EL (cell line): ENCODE measurements at regions not wholly inside any gene's neighbourhood (a gene's known extent, or its start where the extent isn't known, plus 50 kb on each side); places are given as distances from the start of the nearest gene placed in this dataset.

Experiments used
- DNase-seq: peaks from one replicate; pipeline ENCODE4 v3.0.0-alpha.2; 2016

DNA sequence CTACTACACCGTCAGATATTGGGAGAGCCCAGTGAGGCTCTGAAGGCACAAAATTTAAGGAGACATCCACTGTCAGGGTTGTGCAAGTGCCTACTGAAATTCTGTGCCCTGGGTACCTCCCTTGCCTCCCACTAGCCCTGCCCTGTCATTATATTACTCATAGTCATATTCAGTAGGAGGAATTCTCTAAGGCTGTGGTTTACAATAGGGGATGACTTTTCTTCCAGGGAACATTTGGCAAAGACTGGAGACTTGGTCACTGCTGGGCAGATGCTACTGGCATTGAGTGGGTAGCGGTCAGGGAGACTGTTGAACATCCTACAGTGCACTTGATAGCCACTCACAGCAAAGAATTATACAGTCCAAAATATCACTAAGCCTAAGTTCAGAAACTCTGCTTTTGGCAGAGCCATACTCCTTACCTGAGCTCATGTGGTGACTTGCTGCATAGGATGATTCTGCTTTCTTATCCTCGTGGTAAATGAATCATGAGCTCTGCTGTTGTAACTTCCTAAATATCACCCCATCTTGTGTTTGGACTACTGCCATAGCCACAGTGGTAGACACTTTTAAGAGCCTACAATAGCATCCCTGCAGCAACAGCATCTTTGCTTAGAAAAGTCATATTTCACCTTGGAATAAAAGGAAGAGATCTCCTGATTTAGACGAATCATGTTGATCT, 563.4 kb upstream of the PLXNA2 start:
- peak; percentile 41 for DNase-seq

DNA sequence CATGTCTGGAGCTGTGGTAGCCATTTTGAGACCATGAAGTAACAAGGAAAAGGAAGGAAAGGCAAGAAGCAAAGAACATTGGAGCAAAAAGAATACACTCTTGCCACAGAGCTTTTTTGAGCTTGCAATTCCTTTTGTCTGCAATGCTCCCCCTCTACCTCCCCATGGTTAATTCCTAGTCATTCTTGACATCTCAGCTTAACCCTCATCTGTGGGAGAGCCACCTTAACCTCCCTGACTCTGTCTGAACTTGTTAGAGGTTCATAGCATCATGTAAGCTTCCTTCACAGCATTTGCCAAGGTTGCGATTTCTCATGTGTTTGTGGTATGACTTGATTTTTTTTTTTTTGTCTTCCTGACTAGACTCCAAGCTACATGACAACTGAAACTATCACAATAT, 564.1 kb upstream of the PLXNA2 start:
- DNase-seq, result no peak

DNA sequence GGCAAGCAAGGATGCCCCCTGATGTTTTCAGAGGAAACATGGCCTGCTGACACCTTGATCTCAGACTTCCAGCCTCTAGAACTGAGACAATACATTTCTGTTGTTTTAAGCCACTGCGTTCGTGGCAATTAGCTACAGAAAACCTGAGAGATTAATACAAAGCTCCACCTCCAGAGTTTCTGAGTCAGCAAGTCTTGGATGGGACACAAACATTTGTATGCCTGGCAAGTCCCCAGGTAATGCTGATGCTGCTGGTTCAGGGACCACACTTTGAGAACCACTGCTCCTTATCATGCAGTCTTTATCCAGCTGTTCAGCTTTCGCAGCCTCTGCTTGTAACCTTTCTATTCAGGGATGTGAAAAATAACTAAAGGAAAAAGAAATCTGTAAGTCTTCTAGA, 565.7 kb upstream of the PLXNA2 start:
- no peak for DNase-seq

DNA sequence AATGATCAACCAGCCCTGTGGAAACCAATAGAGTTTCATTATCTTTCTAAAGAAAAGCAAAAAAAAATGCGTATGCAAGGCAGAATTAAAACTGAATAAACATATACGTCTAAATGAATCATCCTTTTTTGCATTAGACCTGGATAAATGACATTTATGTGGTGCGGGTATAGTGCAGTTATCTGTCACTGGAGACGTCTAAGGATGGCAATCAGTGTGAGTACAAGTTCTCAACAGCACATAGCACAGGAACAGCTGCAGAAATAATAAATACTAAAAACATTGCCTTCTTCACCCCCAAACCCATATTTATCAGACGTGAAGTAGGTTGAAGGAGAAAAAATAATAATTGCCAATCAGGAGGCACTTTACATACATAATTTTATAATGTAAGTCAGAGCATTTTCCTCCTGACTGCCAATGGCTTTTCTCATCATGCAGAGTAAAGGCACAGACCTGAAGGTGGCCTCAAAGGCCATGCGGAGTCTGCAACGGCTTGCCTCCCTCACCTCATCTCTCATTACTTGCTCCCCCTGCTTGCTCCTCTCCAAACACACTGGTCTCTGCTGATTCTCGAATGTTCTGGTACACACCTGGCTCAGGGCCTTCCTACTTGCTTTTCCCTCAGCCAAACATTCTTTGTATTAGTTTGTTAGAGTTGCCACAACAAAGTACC, 574.7 kb upstream of the PLXNA2 start:
- no peak for DNase-seq

DNA sequence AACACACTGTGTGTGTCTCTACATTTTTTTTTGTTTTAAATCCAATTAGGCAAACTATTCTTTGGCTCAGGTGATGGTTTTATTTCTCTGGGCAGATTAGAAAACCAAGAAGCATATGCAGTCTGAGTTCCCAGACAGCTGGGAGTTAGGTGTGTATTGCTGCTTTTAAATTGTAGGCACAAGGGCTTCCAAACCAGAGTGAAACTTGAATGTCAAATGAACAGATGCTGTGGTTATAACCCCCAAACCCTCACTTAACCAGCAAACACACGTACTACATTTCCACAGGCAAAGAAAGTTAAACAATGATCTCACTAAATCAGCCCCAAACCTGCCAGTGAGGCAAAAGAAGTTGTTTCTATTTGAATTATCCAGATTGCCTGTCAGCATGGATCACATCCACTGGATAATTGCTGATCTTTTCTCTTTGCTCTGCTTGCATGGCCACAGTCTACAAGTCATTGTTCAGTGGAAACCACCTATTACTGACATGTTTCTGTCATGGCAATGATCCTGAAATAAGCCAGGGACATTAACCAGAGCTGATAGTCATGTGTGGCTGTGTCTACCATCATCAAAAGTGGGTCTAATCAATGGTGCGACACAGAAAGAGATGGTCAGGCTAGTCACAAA, 576.5 kb upstream of the PLXNA2 start:
- DNase-seq, result no peak

DNA sequence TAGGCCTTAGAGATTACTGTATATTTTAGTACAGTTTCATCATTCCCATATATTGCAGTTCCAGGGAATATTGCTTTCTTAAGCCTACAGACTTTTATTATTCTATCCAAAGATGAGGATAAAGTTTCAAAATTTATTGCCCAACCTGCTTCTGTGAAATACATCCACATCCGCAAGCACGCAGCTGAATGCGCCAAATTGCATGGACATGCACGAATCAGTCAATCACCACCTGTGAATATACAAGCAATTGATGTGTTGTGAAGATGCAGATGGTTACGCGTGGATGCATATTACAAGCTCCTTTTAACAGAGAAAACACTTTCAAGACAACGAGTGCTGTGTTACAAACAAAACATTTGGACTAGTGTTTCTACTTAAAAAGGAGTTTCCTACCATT, 577.8 kb upstream of the PLXNA2 start:
- no peak for DNase-seq

DNA sequence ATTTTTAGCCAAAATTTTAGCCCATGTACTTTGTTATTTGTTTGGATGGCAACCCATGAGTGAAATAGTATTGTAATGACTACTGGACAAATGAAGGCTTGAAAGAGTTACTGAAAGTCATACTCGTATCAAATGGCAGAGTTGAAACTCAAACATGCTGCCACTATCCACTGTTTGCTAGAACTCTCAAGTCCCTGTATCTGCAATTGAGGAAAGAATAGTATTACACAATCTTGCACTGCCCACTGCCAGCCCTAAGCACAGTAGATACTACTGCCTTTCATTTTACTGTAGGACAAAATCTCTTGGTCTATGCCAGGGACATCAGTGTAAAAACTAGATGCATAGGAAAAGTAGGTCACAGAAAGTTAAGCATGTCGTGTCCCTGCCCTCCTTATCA, 581.1 kb upstream of the PLXNA2 start:
- DNase-seq, result no peak

DNA sequence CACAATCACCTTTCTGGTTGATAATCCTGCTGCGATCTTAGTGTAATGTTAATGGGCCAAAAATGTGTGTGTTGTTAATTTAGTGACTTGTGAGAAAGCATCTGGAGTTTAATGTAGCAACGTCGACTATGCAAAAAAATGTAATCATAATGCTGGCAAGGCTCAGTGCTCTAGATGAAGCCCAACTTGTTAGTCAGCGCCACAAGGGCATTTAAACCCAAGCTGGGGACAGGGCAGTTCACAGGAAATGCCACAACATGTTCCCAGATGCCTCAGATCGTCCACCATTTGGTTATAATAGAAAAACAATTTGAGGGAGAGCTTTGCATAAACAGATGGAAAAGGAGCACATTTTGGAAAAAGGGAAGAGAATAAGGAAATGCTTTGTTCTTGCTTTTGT, 585.4 kb upstream of the PLXNA2 start:
- peak; percentile 45 for DNase-seq

DNA sequence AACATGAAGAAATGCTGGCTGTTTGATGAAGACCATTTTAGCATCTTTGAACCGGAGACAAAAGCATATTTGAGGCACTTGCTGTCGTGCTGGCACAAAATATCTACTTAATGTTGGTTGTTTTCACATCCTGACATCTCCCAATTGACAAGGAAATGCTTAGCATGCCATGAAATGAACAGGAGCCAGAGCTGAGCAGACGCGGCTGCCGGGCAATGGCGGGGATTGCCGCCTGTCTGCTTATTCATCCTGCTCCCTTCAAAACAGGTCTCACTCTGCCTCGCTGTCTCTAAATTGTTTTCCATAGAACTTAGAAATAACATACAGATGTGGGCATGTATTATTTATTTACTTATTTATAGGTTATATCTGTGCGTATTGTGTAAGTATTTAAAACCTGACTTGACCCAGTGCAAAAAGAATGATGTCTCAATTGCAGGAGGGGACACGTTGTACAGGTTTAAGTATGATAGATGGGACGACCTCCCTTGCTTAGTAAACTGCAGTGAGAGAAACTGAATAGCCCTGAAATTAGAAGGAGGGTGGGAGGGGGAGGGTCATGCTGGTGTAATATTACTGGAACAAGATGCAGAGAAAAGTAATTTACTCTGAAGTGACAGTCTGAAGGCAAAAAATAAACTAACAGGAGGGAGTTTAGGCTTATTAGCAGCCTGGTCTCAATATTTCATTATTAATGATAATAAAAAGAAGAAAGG, 590.4 kb upstream of the PLXNA2 start:
- DNase-seq, result peak; percentile 25

DNA sequence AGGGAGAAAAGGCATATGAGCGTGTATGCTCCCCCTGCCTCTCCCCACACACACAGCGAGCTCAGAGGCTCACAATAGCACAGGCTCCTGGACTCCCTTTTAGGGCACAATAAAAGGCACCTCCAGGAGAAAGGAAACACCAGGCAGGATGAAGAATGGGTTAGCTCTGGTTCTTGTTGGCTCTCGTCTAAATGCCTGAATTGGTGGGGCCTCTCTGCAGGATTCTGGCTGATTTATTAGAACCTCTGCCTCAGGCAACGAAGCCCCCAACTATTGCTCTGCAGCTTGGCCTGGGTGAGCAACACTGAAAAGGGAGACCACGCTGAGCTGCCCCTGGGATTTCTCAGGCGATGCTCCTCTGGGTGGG, 590.9 kb upstream of the PLXNA2 start:
- DNase-seq, result no peak

DNA sequence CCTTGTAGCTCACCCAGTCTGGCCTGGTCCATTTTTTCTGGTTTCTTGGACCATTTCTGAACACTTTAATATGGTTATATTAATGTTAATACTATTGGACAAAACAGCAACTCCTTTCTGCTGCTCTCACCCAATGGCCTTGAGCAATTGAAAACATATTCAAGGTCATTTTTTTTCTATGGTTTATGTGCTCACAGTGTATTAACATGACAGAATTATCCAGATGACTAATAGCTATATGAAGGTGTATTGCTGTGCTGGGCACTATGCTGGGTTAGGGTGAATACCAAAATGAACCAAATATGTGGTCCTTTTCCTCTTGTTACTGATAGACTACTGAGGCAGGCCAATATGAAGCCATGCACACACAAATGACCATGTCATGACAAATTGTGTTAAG, 591.6 kb upstream of the PLXNA2 start:
- DNase-seq, result no peak

DNA sequence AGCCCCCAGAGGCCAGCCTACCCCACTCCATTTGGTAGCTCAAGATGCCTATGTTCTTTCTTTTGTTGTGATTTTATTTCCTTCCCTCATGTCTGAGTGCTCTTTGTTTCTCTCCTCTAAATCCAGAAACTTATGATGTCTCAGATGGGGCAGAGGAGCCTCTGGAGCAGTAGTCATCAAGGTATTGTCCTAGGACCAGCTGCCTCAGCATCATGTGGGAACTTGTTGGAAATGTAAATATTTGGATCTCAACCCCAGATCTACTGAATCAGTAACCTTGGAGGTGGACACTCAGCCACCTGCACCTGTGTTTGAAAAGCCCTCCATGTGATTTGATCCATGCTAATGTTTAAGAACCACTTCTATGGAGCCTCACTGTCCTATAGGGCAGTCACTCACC, 593.1 kb upstream of the PLXNA2 start:
- no peak for DNase-seq

DNA sequence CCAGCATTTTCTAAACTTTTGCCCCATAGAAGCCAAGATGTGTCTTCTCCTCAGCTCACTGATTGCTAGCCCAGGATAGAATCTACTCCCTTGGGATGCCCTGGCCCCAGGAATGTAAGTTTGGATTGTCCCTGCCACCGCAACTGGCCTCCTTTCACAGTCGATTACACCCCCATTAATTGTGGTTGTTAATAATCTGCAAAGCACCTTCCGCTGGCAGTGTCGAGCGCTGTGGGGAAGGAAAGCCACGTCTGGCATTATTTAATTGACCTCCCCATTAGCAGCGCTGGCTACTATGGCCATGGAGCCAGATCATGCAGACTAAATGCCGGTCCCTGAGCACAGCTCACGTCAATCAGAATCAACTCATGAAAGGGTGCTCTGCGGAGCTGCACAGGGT, 597.3 kb upstream of the PLXNA2 start:
- no peak for DNase-seq

DNA sequence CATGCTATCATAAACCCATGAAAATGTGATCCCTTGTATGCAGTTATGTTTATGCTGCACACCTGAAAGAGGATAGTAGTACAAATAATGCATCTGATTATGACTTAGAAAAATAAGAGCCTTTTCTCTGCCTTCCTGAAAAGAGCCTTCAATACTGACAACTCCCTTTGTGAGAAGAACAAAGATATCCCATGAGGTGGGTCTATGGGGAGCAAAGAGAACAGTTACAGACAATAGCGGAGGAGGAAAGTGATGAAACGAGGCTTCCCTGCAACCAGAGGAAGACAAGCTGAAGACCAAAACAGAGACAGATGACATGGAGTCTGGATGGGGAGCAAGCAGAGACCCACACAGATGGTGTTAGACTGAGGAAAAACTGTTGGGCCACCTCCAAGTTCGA, 598.3 kb upstream of the PLXNA2 start:
- DNase-seq, result no peak

DNA sequence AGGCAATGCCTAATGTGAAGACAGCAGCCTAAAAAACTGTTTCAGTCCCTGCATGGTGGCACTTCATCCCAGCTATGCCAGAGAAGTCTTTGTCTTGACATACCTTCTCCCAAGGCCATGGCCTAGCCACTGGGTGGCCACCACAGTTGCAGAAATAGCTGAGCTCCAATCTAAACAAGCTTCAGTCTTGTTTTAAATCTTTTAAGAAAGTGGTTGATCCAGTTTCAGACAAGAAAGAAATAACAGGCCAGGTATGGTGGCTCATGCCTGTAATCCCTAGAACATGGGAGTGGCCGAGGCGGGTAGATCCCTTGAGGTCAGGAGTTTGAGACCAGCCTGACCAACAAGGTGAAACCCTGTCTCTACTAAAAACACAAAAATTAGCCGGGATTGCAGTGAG, 600.0 kb upstream of the PLXNA2 start:
- no peak for DNase-seq

DNA sequence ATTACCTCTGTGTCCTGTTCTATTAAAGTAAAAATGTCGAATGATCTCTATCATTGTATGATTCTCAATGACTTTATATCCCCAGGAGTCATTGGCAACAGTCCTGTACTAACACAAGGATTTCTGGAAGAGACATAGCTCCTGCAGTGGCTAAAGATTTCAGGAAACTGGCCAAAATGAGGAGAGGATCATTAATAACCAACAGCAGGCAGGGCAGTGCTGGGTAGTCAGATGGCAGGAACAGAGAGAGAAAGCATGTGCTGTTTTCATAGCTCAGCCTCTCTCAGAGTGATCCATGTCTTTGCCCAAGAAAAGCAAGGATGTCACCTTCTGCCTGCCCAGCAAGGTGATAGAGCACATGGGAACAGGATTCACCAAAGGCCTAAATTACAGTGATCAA, 604.7 kb upstream of the PLXNA2 start:
- DNase-seq, result no peak

DNA sequence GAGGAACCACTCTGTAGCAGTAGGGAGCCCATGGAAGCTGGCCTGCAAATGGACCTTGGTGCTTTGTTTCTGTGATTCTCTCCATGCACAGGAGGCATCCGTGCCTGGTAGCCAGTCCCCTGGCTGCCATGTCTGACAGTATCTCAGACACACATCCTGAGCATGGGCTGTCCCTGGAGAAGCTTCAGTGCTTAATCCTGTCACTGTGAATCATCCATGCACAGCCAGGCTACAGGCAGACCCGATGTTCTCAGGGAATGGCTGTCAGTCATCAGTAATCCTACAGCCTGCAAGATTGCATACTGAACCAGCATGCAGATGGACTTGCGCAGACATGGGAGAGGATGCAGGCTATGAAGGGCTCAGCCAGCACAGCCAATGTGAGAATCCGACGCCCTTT, 606.3 kb upstream of the PLXNA2 start:
- no peak for DNase-seq

DNA sequence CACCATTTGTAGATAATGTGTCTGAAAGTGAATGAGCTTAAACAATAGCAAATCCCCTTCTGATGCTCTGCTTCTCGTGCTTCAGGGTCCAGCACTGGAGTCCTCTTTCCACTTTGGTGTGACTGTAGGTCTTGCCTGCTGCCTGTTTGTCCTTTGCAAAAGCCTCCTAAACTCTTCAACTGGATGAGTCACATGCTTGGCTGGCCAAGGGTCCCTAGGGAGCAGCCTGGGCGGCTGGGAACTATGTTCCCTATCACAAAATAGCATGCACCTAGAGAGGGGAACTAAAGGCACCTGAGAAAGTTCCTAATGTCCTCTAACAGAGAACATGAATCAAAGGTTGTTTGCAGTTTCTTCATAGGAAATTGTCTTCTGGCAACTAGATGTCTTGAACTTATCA, 607.2 kb upstream of the PLXNA2 start:
- no peak for DNase-seq

DNA sequence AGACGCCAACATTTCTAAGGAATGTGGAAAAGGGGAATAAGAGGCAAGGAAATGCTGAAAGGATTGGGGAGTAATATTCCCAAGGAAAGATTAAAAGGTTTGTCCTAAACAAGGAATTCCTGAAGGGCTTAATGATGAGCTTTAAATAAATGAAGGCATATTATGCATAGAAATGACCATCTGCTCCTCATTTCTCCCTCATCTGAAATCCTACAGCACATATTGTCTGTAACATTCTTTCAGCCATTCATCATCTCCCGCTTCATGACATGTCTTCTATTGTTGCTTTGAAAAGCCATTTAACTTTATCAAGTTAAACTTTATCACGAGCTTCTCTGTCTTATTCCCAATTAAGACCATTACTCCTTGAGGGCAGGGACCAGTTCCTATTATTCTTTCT, 608.7 kb upstream of the PLXNA2 start:
- DNase-seq, result no peak

DNA sequence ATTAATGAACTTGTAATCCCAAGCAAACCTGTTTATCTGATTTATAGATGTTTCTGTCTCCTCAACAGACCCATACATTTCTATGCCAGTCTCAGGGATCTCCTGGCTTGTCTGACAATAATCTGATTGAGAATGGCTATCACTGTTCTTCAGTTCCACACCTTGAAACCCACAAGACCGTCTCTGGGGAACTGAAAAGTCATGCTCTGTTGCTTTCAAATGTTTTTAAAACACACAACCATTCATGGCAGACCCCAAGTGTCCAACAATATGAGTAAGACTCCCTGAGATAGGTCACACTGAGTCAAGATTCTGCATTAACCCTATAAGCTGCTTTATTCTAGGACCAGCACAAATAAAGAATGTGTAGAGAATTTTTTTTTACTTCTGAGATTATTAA, 611.2 kb upstream of the PLXNA2 start:
- no peak for DNase-seq

DNA sequence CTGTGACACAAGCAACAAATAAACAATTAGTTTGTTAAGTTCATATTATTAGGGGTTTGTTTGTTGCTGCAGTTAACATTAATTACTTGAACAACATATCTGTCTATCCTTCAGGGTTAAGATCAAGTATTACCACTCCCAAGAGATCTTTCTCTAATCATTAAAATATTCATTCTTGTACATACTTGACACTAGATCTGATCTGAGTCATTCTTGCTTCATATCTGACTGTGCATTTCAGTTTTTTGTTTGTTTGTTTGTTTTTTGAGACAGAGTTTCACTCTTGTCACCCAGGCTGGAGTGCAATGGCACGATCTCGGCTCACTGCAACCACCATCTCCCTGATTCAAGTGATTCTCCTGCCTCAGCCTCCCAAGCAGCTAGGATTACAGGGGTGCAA, 613.3 kb upstream of the PLXNA2 start:
- DNase-seq, result no peak

DNA sequence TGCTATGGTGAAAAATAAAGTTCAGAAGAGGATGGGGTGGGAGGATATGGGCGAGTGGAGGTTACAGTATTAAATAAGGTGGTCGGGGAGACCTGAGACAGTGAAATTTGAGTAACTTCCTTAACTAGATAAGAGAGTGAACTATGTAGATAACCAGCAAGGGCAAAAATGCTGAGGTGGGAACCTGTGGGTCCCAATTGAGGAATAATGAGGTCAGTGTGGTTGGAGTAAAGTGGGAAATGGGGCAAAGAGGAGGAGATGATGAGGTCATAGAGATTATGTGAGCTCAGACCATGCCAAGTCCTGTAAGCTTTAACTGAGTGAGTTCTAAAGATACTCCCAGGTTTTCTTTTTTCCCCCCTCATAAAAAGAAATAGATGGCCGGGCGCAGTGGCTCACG, 614.6 kb upstream of the PLXNA2 start:
- no peak for DNase-seq

DNA sequence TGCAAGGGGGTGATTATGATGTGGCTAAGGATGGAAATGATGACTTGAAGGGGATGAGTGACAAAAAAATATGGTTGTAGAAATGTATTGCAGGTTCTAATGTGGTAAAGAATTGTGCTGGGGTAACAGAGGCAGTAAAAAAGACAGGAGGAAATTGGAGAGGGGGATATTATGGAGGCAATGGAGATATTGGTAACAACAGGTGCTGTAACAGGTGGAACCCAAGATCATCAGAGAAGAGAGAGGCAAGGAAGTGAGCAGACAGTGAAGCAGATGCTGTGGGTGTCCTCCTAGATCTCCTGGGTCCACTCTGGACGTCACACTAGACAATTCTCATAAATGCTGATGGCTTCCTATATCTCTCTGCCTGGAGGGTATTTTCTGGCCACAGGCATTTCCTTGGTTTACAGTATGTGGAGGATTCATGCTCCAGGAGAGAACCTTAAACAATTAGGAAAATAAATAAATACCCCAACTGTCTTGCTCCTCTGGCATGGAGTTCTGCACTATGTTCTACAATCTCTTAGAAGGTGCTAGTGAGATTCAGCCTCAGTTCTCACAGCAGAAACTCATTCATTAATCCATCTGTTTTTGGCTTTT, 620.3 kb upstream of the PLXNA2 start:
- DNase-seq, result peak; percentile 79
